BLaER1 treated with 17β-estradiol and CSF1 and Interleukin-3, amounts not matched to agents 10 nM and 100 nM (cell line): ENCODE measurements at regions not wholly inside any gene's neighbourhood (a gene's known extent, or its start where the extent isn't known, plus 50 kb on each side); places are given as distances from the start of the nearest gene placed in this dataset.
"Not testable (repeated sequence)": the region's sequence is repeated elsewhere in the genome, so short reads cannot be mapped to it uniquely, and the experiment has no call there.

Source experiments
- H3K27ac ChIP-seq, 11 experiments: shearing (Covaris generic); formaldehyde crosslinking; 2 replicates each; pipeline ENCODE4 v1.8.1; 2022
- H3K27me3 ChIP-seq, 11 experiments: shearing (Covaris generic); formaldehyde crosslinking; 2 replicates each; pipeline ENCODE4 v1.8.1; 2022
- H3K36me3 ChIP-seq, 11 experiments: shearing (Covaris generic); formaldehyde crosslinking; 2 replicates each; pipeline ENCODE4 v1.8.1; 2022
- H3K4me1 ChIP-seq, 10 experiments: shearing (Covaris generic); formaldehyde crosslinking; 2 replicates each; pipeline ENCODE4 v1.8.1; 2022
- H3K4me2 ChIP-seq, 11 experiments: shearing (Covaris generic); formaldehyde crosslinking; 2 replicates each; pipeline ENCODE4 v1.8.1; 2022
- H3K4me3 ChIP-seq, 10 experiments: shearing (Covaris generic); formaldehyde crosslinking; 2 replicates each; pipeline ENCODE4 v1.8.1; 2022
- H3K9ac ChIP-seq, 11 experiments: shearing (Covaris generic); formaldehyde crosslinking; 2 replicates each; pipeline ENCODE4 v1.8.1; 2022
- H3K9me3 ChIP-seq, 11 experiments: shearing (Covaris generic); formaldehyde crosslinking; replicated peaks in 1 of 11; 2 replicates each; pipeline ENCODE4 v1.8.1; 2022
- H4K20me1 ChIP-seq, 11 experiments: shearing (Covaris generic); formaldehyde crosslinking; 2 replicates each; pipeline ENCODE4 v1.8.1; 2022
- Cebpa-rat ChIP-seq, 11 experiments: shearing (Covaris generic); IDR thresholded peaks; 2 replicates each; pipeline ENCODE4 v1.8.1; 2022

- H4K20me1 ChIP-seq: no peaks in the 10 kb centered on the region
- no peak overlapping the region for H3K27ac ChIP-seq
- H3K4me1 ChIP-seq: no peaks in the 10 kb centered on the region
- no peaks in the 10 kb centered on the region for H3K36me3 ChIP-seq
- TF ChIP-seq Cebpa-rat (IDR thresholded peaks at IDR 0.05): no peak
- H3K4me2 ChIP-seq: no peak overlapping the region
- no peak overlapping the region for H3K9ac ChIP-seq
- H3K4me3 ChIP-seq: no peak overlapping the region
- no peaks in the 10 kb centered on the region for H3K9me3 ChIP-seq
- H3K27me3 ChIP-seq: no peaks in the 10 kb centered on the region
Observed at GRCh38 chr13:83121896-83122295, 760.4 kb downstream of the SLITRK1 start.

- Histone ChIP-seq H3K9me3 (no peaks in the 10 kb centered on the region), H3K27ac (no peak overlapping the region), H3K4me2 (no peak overlapping the region), H4K20me1 (no peaks in the 10 kb centered on the region), H3K9ac (no peak overlapping the region), H3K27me3 (no peaks in the 10 kb centered on the region), H3K4me1 (no peaks in the 10 kb centered on the region), H3K4me3 (no peak overlapping the region), H3K36me3 (no peaks in the 10 kb centered on the region)
- TF ChIP-seq Cebpa-rat (IDR thresholded peaks at IDR 0.05): no peak
Observed at GRCh38 chr13:83117046-83117445, 765.2 kb downstream of the SLITRK1 start.

GRCh38 chr13:83101574-83102247 lies 780.6 kb downstream of the SLITRK1 start:
- not testable (repeated sequence) for H3K4me3 ChIP-seq, H4K20me1 ChIP-seq, H3K27me3 ChIP-seq, H3K9ac ChIP-seq, H3K4me1 ChIP-seq, H3K4me2 ChIP-seq, H3K27ac ChIP-seq, H3K36me3 ChIP-seq, H3K9me3 ChIP-seq

- H3K4me3 ChIP-seq: no peak overlapping the region
- H3K9me3 ChIP-seq: peaks cover 0 to 4% (median 0%) of the 10 kb centered on the region in 11 experiments; a peak in 1 of 22 replicates
- no peak overlapping the region for H3K4me2 ChIP-seq
- no peaks in the 10 kb centered on the region for H3K27me3 ChIP-seq
- TF ChIP-seq Cebpa-rat (IDR thresholded peaks at IDR 0.05): no peak
- no peaks in the 10 kb centered on the region for H4K20me1 ChIP-seq
- H3K9ac ChIP-seq: no peak overlapping the region
- no peak overlapping the region for H3K27ac ChIP-seq
- no peaks in the 10 kb centered on the region for H3K4me1 ChIP-seq
- H3K36me3 ChIP-seq: no peaks in the 10 kb centered on the region
Observed at GRCh38 chr13:83100237-83100636, 782.0 kb downstream of the SLITRK1 start.

- Histone ChIP-seq H3K36me3 (no peaks in the 10 kb centered on the region), H3K4me1 (no peaks in the 10 kb centered on the region), H3K27me3 (no peaks in the 10 kb centered on the region), H3K9ac (no peak overlapping the region), H3K27ac (no peak overlapping the region), H3K4me3 (no peak overlapping the region), H4K20me1 (no peaks in the 10 kb centered on the region), H3K4me2 (no peak overlapping the region), H3K9me3 (peaks cover 7 to 18% (median 10%) of the 10 kb centered on the region in 11 experiments; a peak in 14 of 22 replicates)
- no peak for TF ChIP-seq Cebpa-rat (IDR thresholded peaks at IDR 0.05)
Observed at GRCh38 chr13:83088858-83089257, 793.4 kb downstream of the SLITRK1 start.

GRCh38 chr13:83086948-83087347 lies 795.3 kb downstream of the SLITRK1 start:
- H3K9me3 ChIP-seq: peaks cover 7 to 18% (median 10%) of the 10 kb centered on the region in 11 experiments; a peak in 14 of 22 replicates
- no peaks in the 10 kb centered on the region for H3K4me1 ChIP-seq
- H3K27me3 ChIP-seq: no peaks in the 10 kb centered on the region
- H3K9ac ChIP-seq: no peak overlapping the region
- H3K27ac ChIP-seq: no peak overlapping the region
- no peaks in the 10 kb centered on the region for H4K20me1 ChIP-seq
- H3K4me2 ChIP-seq: no peak overlapping the region
- no peak for TF ChIP-seq Cebpa-rat (IDR thresholded peaks at IDR 0.05)
- no peak overlapping the region for H3K4me3 ChIP-seq
- H3K36me3 ChIP-seq: no peaks in the 10 kb centered on the region

GRCh38 chr13:83086088-83086487 lies 796.2 kb downstream of the SLITRK1 start:
- no peak for TF ChIP-seq Cebpa-rat (IDR thresholded peaks at IDR 0.05)
- no peak overlapping the region for H3K9ac ChIP-seq
- no peaks in the 10 kb centered on the region for H3K27me3 ChIP-seq
- peaks cover 7 to 18% (median 10%) of the 10 kb centered on the region in 11 experiments; a peak in 14 of 22 replicates for H3K9me3 ChIP-seq
- H3K4me3 ChIP-seq: no peak overlapping the region
- H3K36me3 ChIP-seq: no peaks in the 10 kb centered on the region
- H3K4me1 ChIP-seq: no peaks in the 10 kb centered on the region
- no peak overlapping the region for H3K4me2 ChIP-seq
- H3K27ac ChIP-seq: no peak overlapping the region
- no peaks in the 10 kb centered on the region for H4K20me1 ChIP-seq

GRCh38 chr13:83085186-83085900 lies 796.9 kb downstream of the SLITRK1 start:
- Histone ChIP-seq H3K9ac (no peak overlapping the region), H4K20me1 (no peaks in the 10 kb centered on the region), H3K36me3 (no peaks in the 10 kb centered on the region), H3K9me3 (peaks cover 7 to 15% (median 10%) of the 10 kb centered on the region in 11 experiments; a peak in 14 of 22 replicates), H3K27ac (no peak overlapping the region), H3K27me3 (no peaks in the 10 kb centered on the region), H3K4me3 (no peak overlapping the region), H3K4me1 (no peaks in the 10 kb centered on the region), H3K4me2 (no peak overlapping the region)
- no peak for TF ChIP-seq Cebpa-rat (IDR thresholded peaks at IDR 0.05)

GRCh38 chr13:83077499-83077898 lies 804.8 kb downstream of the SLITRK1 start:
- no peak overlapping the region for H3K27ac ChIP-seq

GRCh38 chr13:83073930-83074329 lies 808.3 kb downstream of the SLITRK1 start:
- H3K4me3 ChIP-seq, H3K9ac ChIP-seq, H3K4me2 ChIP-seq, H3K27ac ChIP-seq, H3K4me1 ChIP-seq, H3K36me3 ChIP-seq, H3K27me3 ChIP-seq, H4K20me1 ChIP-seq: not testable (repeated sequence)
- peaks cover 0 to 11% (median 7%) of the 10 kb centered on the region in 11 experiments; a peak in 8 of 22 replicates for H3K9me3 ChIP-seq

More at GRCh38 chr13:83077499-83077898, 804.8 kb downstream of the SLITRK1 start:
- Histone ChIP-seq H3K4me2 (no peak overlapping the region), H3K9ac (no peak overlapping the region), H3K4me3 (no peak overlapping the region), H3K9me3 (peaks cover 0 to 11% (median 6%) of the 10 kb centered on the region in 11 experiments; a peak in 8 of 22 replicates), H3K36me3 (no peaks in the 10 kb centered on the region), H4K20me1 (no peaks in the 10 kb centered on the region), H3K27me3 (no peaks in the 10 kb centered on the region), H3K4me1 (no peaks in the 10 kb centered on the region)
- no peak for TF ChIP-seq Cebpa-rat (IDR thresholded peaks at IDR 0.05)
